Adrenal gland (tissue), 5 donors: ENCODE measurements at regions not wholly inside any gene's neighbourhood (a gene's known extent, or its start where the extent isn't known, plus 50 kb on each side); places are given as distances from the start of the nearest gene placed in this dataset.

ENCODE experiments used
- CTCF ChIP-seq, 6 experiments: fragments of 450-650 bp in 4 of 6; fragments of 200-600 bp in 2 of 6; sonication (generic) in 1 of 6; IDR thresholded peaks; 1 replicate in 5 of 6; 2 replicates in 1 of 6; pipeline versions ENCODE4 v1.5.1 to v1.8.0; 2016 to 2021; ENCODE audit warnings: antibody characterized with exemption in 6 of 6, mild to moderate bottlenecking in 2 of 6, moderate library complexity in 1 of 6
- POLR2A ChIP-seq, 2 donors: fragments of 450-650 bp; IDR thresholded peaks; one replicate each; pipeline ENCODE4 v1.6.1; 2017; ENCODE audit warnings: antibody characterized with exemption in 2 of 2, mild to moderate bottlenecking in 2 of 2, moderate library complexity in 1 of 2
- donor health status: DM: no; HTN: no; CAD: no.

DNA sequence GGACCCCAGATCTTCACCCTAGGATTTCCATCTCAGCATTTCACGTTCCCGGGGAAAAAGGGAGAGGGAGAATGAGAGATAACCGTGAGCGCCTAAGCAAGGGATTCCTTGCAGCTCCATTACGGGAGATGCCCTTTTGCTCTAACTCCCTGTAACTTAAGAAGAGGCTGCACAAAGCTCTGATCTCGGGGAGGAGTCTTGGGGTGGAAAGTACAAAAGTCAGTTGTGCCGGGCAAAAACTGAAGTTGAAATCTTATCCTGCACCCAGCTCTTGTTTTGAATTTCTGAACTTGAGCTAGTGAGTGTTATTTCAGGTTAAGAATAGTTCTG is 256.4 kb upstream of the SOX21 start:
- no peak for TF ChIP-seq POLR2A (IDR thresholded peaks at IDR 0.05)
- TF ChIP-seq CTCF (IDR thresholded peaks at IDR 0.05) = no peak
